ENCODE measurements at regions not wholly inside any gene's neighbourhood (a gene's known extent, or its start where the extent isn't known, plus 50 kb on each side); places are given as distances from the start of the nearest gene placed in this dataset.

DNA sequence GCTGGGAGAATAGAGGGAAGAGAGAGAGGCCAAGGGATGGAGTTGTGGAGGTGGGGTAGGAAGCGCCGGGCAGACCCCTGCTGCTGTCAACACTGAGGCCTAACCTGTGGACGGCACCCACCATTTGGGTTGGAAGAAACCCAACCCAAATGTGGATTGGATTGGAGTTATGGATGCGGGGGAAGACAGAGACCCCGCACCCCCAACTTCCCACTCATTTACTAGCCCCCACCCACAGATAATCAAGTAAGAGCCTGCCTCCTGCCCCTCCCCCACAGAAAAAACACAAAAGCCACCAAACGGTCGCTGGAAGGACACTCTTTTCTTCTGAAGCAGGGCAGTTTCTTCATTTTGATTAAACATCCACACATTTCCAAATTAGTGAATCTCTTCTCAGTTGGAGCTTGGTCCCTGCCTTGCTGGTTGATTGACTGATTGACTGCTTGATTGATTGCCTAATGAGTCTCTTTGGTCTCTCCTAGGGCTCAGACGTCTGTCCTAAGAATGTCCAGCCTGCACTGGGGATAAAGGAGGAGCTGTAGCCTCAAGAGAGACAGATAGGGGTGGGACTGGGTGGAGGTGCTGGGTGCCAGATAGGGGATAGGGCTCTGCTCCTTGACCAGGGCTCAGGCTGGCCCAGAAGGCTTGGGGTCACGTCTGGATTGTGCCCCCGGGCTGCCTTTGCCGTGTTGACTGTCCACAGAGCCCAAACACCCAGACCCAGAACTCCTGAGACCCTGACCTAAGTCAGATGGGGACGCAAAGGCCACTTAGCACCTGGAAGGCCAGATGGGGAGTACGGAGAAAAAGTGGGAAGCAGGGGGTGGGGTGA, 74.9 kb upstream of the FOXP4 start:
- no peak for DNase-seq (ENCODE audit: low read depth)

DNA sequence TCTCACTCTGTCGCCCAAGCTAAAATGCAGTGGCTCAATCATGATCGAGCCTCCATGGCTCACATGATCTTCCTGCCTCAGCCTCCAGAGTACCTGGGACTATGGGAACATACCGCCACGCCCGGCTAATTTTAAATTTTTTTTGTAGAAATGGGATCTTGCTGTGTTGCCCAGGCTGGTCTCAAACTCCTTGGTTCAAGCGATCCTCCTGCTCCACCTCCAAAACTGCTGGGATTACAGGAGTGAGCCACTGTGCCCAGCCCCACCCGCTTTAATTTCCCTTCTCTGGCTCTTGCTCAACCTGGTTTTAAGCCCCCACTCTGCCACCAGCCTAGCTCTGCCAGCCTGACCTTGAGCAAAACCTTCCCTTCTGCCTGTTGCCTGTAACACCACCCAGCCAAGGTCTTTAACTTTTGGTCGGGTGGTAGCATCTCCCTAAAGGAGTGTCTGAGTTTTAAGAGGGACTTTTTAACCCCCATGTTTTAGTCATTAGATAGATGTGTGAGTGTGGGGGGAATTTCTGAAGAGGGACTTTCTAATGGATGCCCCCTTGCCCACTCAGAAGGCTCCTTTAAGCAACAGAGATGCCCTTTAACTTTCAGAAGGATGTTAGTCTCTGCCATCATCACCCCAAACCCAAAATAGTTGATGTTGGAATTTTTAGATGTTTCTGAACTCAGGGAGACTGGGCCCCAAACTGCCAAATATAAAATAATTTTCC, 71.8 kb upstream of the FOXP4 start:
- DNase-seq (ENCODE audit: low read depth), result no peak

DNA sequence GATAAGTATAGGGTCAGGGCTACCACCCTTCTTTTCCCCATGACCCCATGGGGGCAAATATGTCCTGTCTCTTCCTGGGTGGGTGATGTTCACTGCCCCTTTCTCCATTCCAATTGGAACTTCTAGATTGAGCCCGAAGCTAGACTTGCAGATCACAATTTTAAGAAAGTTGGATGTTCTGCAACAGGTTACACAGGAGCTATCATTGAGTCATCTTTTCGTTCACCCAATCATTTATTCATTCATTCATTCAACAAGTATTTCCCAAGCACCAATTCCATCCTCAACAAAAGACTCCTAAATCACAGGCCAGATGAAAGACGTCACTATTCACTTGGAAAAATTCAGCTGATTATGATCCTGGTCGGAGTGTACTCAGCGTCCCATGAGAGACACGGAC, 71.0 kb upstream of the FOXP4 start:
- no peak for DNase-seq (ENCODE audit: low read depth)

DNA sequence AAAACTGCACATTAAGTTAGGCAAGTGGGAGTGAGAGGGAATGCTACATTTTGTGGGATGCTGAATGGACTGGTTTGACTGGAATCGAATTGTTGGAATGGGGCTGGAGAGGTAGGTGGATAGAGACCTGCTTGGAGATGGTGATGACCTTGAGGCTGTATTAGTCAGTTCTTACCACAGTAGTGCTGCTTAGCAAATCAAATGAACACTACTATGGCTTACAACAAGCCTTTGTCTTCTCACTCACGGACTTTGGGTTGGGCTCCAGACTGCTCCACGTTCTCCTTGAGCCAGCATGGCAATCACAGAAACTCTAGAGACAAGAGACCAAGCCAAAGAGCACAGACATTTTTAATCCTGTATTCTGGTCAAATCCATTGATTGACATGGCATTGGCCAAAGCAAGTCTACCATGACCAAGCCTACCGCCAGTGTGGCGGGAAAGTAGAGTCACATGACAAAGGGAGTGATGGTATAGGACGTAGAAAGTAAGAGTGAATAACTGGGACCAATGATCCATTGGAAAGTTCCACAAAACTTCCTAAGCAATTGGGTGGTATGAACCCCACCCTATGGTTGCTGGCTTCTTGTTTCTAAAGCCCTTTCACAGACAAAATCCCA, 70.3 kb upstream of the FOXP4 start:
- no peak for DNase-seq (ENCODE audit: low read depth)

DNA sequence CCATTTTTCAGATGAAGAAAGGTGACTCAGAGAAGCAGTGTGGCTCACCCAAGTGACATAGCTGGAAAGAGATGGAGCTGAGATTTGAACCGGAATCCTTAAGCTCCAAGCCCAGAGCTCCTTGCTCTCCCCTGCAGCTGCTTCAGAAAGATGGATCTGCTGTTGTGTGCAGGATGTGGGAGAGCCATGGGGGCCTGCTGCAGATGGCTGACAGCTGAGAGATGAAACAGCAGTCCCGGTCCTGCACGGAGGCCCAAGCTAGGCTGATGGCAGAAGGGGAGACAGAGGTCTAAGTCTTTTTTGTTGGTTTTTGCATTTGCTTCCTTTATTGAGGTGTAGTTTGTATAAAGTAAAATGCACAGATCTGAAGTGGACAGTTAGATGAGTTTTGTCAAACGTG, 69.8 kb upstream of the FOXP4 start:
- no peak for DNase-seq (ENCODE audit: low read depth)

DNA sequence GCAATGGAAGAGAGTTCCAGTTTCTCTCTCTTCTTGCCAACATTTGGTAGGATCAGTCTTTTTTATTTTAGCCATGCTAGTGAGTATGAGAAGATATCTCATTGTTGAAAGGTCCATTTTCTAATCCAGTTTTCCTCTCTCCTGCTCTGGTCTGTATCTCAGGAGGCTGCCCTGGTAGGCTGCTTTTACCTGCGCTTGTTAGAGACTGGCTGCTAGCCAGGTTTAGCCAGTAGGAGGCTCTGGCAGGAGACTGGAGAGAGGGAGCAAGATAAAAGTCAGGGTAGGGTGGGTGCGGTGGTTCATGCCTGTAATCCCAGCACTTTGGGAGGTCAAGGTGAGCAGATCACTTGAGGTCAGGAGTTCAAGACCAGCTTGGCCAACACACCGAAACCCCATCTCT, 68.6 kb upstream of the FOXP4 start:
- no peak for DNase-seq (ENCODE audit: low read depth)

DNA sequence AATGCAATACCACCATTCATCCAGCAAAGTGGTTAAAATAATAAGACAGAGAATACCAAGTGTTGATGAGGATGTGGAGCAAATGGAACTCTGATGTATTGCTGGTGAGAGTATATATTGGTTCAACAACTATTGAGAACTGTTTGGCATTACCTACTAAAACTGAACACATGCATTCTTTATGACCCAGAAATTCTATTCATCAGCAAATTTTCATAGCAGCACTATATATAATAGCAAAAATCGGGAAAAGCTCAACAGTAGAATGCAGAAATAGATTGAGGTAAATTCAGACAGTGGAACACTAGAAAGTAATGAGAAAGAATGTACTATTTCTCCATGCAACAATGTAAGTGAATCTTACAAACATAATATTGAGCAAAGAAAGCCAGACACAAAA, 62.2 kb upstream of the FOXP4 start:
- DNase-seq (ENCODE audit: low read depth), result no peak

DNA sequence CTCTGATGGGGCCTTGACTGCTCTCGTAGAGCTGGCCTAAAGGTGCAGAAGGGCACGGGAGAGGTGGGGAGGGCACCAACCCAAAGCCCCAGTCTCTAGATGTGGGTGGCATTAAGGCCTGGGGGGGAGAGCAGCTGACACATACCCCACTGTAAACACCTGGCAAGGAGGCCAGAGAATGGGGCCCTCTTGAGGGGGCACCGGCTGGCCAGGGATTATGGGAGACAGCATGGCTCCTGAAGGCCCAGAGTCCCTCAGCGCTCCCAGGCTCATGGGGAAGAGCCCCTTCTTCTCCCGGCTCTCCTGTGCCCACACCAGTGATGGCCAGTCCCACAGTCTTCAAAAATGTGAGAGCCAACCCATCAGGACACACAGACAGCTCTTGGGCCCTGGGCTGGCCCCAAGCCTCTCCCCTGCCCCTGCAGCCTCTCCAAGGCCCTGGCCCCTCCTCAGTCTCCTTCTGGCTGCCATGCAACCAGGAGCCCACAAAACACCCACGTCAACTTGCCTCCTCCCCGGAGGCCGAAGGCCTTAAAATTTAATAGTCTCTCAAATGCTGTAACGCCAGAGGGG, 58.2 kb upstream of the FOXP4 start:
- no peak for DNase-seq (ENCODE audit: low read depth)

DNA sequence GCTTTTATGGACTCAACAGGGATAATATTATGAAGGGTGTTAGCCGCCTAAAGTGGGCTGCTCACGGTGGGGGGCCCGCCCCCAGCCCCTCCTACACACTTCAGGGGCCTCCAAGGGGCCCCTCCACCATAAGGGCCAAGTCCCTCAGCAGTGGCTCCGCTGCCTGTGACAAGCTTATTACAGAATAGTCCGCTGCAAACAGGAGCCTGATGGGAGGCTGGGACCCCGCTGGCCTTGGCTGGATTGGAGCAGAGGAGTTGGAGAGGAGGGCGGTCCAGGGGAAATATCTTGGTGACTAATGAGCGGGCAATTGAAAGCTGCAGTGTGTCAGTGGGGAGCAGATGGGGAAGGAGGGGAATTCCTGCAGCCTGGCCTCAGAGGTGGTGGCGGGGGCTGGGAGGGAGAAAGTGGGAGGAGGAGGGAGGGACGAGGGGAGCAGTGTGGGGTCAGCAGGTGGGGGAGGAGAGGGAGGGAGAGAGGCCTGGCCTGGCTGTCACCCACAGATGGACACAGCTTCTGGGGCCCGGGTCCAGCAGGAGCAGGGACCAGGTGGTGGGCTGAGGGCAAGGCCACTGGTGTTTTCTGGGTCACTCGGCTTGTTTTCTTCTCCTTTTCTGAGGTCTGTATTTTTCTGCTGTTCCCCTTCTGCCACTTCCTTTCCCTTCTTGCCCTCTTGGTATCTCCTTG, 57.6 kb upstream of the FOXP4 start:
- peak; percentile 45 for DNase-seq (ENCODE audit: low read depth)

DNA sequence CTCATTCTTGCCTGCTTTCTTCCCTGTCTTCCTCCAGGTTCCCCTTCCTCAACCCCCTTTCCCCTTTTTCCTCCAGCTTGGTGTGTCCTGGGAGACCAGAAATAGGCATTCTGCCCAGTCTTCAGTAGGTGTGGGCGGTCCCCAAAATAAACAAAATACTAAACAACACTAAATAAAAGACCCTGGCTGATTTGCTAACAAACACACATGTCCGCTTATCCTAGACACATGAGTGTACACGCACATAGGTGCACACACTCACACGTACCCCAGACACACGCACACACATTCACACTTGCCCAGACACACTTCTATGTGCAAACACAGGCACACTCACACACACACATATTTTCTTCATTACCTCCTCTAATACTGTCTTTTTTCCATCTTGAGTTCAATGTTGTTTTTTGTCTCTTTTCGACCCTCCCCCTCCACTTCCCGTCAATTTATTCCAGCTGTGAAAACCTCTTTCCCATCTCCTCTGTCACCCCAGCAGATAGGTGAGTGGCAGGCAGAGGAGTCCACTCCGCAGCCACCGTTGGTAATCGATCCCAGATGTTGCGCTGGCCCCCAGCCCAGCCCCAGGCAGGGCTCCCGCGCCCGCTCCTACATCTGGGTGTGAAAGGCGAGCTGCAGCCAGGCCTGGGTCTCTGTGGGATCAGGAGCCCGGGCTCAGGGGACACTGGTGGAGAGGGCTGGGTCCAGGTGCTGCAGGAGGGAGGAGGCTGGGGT, 56.9 kb upstream of the FOXP4 start:
- peak; percentile 58 for DNase-seq (ENCODE audit: low read depth)

DNA sequence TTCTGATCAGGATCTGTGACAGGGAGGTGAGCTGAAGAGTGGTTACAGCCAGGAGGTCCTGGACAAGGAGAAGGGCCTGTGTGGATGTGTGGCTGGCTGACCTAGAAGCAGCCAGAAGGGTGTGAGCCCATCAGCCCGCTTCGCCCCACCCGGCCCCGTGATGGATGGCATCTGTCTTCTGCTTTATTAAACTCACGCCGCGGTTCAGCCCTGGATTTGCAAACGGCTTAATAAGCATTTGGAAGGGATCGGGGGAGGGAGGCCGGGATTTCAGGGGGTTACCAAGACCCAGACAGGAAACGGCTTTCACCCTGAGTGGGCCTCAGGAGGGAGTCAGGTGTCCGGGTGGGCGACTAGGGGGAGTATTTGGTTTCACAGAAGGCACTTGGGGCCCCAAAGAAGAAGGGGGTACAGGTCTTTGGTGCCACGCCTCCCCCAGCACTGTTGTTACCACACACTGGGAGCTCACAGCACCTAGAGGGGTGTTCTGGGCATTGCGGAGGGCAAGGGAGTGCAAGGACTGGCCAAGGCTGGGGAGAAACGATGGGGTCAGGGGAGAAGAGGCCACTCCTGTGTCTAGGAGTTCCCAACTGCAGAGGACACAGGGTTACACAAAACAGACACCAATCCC, 53.8 kb upstream of the FOXP4 start:
- no peak for DNase-seq (ENCODE audit: low read depth)

DNA sequence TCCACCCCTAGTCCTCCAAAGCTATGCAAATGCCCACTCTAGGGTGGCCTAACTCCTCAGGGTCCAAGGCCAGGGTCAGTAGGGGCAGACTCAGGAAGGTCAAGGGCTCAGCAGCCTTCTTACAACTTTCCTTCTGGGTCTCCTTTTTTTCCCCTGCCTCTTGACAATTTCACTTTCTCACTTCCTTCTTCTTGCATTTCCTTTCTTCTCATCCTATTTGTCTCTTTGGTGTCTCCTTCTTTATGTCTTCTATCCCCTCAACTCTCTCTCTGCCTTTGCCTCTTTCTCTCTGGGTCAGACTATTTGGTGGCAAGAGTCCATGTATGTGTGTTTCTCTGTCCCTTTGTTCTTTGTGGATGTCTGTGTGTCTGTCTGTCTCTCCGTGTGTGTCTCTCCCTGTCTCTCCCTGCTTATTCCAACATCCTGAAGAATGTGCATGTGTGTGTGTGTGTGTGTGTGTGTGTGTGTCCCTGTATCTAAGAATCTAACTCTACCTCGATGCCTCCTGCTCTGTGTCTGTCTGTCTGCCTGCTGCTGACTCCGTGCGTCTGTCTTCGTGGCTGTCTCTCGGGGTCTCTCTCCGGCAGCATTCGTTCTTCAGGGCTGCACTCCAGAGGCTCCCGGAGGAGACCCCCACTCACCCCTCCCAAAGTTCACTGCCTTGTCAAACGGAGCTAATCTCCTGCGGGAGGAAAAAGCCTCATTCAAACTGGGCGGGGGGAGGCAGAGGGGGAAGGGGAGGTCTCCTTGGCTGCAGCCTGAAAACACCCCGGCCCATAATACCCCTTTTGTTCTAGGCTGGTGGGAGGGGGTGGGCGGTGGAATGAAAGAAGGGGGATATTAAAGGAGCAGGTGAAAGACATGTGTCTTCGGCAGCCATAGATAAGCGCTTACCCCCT, 51.7 kb upstream of the FOXP4 start:
- DNase-seq (ENCODE audit: low read depth), result no peak
